Loucy (cell line): ENCODE measurements at regions not wholly inside any gene's neighbourhood (a gene's known extent, or its start where the extent isn't known, plus 50 kb on each side); places are given as distances from the start of the nearest gene placed in this dataset.
"Not testable (repeated sequence)": the region's sequence is repeated elsewhere in the genome, so short reads cannot be mapped to it uniquely, and the experiment has no call there.

ENCODE experiments used
- EZH2phosphoT487 ChIP-seq: fragments of 200-600 bp; IDR thresholded peaks from 2 replicates; pipeline ENCODE4 v1.6.1; 2018; ENCODE audit warnings: antibody characterized with exemption, mild to moderate bottlenecking, moderate library complexity, borderline replicate concordance
- TF ChIP-seq, protein P1 (sequence below): fragments of 200-600 bp; sonication (generic); conservative IDR thresholded peaks from 2 replicates; pipeline ENCODE4 v1.5.1; 2014; ENCODE audit warnings: mild to moderate bottlenecking, antibody characterized with exemption, low read length

GRCh38 chr15:77939026-77939425 is 138.5 kb downstream of the TBC1D2B start:
- TF ChIP-seq, protein P1, sequence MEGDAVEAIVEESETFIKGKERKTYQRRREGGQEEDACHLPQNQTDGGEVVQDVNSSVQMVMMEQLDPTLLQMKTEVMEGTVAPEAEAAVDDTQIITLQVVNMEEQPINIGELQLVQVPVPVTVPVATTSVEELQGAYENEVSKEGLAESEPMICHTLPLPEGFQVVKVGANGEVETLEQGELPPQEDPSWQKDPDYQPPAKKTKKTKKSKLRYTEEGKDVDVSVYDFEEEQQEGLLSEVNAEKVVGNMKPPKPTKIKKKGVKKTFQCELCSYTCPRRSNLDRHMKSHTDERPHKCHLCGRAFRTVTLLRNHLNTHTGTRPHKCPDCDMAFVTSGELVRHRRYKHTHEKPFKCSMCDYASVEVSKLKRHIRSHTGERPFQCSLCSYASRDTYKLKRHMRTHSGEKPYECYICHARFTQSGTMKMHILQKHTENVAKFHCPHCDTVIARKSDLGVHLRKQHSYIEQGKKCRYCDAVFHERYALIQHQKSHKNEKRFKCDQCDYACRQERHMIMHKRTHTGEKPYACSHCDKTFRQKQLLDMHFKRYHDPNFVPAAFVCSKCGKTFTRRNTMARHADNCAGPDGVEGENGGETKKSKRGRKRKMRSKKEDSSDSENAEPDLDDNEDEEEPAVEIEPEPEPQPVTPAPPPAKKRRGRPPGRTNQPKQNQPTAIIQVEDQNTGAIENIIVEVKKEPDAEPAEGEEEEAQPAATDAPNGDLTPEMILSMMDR: not testable (repeated sequence)
- not testable (repeated sequence) for TF ChIP-seq EZH2phosphoT487
